ENCODE measurements at regions not wholly inside any gene's neighbourhood (a gene's known extent, or its start where the extent isn't known, plus 50 kb on each side); places are given as distances from the start of the nearest gene placed in this dataset.
"Not testable (repeated sequence)": the region's sequence is repeated elsewhere in the genome, so short reads cannot be mapped to it uniquely, and the experiment has no call there.

DNA sequence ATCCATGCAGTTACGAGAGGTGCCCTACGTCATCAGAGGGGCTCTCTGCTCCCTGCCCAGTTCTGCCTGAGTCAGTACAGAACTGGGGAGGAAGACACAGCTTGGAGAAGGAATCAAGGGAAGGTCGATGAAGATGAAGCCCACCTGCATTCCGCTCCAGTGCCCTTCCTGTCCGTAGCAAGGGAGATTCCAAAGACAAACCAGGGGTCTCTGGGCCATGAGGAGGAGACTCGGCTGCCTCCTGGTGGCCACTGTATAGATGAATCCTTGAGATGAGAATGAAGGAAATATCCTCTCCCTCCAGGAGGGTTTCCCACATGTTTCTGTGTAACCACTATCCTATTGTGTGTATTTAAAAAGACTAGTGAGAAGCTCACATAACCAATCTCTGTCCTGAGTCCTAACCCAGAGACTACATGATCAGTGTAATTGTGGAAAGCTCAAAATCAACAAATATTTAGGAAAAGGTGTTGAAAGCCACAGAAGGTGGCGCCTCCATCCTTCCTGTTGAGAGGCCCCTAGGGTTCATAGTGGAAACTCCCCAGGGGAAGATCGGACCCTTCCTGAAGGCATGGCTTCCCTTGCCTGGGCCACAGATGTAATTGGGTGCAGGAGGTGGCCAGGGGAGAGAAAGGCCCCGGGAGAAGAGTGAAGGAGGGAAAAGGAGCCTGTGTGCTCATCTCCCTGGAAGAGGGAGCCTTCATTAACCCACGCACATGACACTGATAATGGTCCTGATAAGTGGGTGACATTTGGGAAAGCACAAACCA is 67.0 kb upstream of the LYZL2 start:
- H3K4me2 ChIP-seq (ENCODE audit: low read depth, low read length); H3K4me1 ChIP-seq (ENCODE audit: low read length); H3K9me2 ChIP-seq (replicated peaks; ENCODE audit: insufficient read depth, low read length); H3K27ac ChIP-seq (ENCODE audit: low read length); H3K27me3 ChIP-seq (replicated peaks; ENCODE audit: insufficient read depth, low read length); H3K36me3 ChIP-seq (replicated peaks; ENCODE audit: insufficient read depth, low read length); H2AFZ ChIP-seq (ENCODE audit: low read length); H3K9ac ChIP-seq (ENCODE audit: low read length); H4K20me1 ChIP-seq (ENCODE audit: insufficient read depth, low read length); DNase-seq; H3K4me3 ChIP-seq (ENCODE audit: low read length); H3K9me3 ChIP-seq (replicated peaks; ENCODE audit: insufficient read depth, low read length); H3K79me2 ChIP-seq (ENCODE audit: low read length): not testable (repeated sequence)
- TF ChIP-seq, protein P1, sequence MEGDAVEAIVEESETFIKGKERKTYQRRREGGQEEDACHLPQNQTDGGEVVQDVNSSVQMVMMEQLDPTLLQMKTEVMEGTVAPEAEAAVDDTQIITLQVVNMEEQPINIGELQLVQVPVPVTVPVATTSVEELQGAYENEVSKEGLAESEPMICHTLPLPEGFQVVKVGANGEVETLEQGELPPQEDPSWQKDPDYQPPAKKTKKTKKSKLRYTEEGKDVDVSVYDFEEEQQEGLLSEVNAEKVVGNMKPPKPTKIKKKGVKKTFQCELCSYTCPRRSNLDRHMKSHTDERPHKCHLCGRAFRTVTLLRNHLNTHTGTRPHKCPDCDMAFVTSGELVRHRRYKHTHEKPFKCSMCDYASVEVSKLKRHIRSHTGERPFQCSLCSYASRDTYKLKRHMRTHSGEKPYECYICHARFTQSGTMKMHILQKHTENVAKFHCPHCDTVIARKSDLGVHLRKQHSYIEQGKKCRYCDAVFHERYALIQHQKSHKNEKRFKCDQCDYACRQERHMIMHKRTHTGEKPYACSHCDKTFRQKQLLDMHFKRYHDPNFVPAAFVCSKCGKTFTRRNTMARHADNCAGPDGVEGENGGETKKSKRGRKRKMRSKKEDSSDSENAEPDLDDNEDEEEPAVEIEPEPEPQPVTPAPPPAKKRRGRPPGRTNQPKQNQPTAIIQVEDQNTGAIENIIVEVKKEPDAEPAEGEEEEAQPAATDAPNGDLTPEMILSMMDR (IDR thresholded peaks at IDR 0.05; ENCODE audit: low read length): peak; percentile 33
- H3F3A ChIP-seq (ENCODE audit: insufficient read depth, low read length): peaks cover 13% of the 10 kb centered on the region

DNA sequence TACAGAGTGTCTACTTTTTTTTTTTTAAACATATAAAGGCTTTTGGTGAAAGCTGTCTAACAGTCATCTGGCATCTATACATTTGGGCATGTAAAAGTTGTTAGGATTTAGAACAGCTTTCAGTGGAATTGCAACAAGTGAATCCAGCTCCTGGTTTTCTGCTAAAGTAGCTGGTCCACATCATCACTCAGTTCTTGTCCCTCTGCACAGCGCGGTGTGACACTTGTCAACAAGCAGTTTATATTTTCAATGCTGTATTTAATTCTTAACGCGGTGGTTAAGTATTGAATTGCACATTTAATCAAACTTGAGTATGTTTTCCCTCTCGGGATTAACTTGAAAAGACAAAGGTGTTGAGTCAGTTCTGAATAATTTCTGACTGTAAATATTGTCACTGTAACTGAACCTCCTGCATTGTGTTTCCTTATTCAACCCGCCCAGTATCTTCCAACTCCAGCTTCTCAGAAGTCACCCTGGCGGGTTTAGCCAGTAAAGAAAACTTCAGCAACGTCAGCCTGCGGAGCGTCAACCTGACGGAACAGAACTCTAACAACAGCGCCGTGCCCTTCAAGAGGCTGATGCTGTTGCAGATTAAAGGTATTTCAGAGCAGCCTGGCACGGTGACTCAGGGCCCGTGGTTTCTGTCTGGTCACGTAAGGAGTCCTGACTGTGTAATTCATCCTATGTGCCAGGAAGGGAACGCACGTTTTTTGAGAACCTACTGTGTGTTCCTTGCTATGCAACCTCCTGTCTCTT is 66.1 kb upstream of the LYZL2 start:
- H2AFZ ChIP-seq (ENCODE audit: low read length); H3K9me2 ChIP-seq (replicated peaks; ENCODE audit: insufficient read depth, low read length); H3F3A ChIP-seq (ENCODE audit: insufficient read depth, low read length); H3K9ac ChIP-seq (ENCODE audit: low read length); H3K27ac ChIP-seq (ENCODE audit: low read length); H3K4me2 ChIP-seq (ENCODE audit: low read depth, low read length); H3K79me2 ChIP-seq (ENCODE audit: low read length); H3K27me3 ChIP-seq (replicated peaks; ENCODE audit: insufficient read depth, low read length); H3K4me1 ChIP-seq (ENCODE audit: low read length); H3K9me3 ChIP-seq (replicated peaks; ENCODE audit: insufficient read depth, low read length); H4K20me1 ChIP-seq (ENCODE audit: insufficient read depth, low read length); H3K36me3 ChIP-seq (replicated peaks; ENCODE audit: insufficient read depth, low read length); H3K4me3 ChIP-seq (ENCODE audit: low read length); DNase-seq: not testable (repeated sequence)

- Histone ChIP-seq H2AFZ (ENCODE audit: low read length) (no peak overlapping the region), H3K36me3 (replicated peaks; ENCODE audit: insufficient read depth, low read length) (no peaks in the 10 kb centered on the region), H3K27me3 (replicated peaks; ENCODE audit: insufficient read depth, low read length) (no peaks in the 10 kb centered on the region), H3K9ac (ENCODE audit: low read length) (no peak overlapping the region), H3K9me2 (replicated peaks; ENCODE audit: insufficient read depth, low read length) (no peaks in the 10 kb centered on the region), H3K4me1 (ENCODE audit: low read length) (no peaks in the 10 kb centered on the region), H4K20me1 (ENCODE audit: insufficient read depth, low read length) (no peaks in the 10 kb centered on the region), H3F3A (ENCODE audit: insufficient read depth, low read length) (no peaks in the 10 kb centered on the region), H3K9me3 (replicated peaks; ENCODE audit: insufficient read depth, low read length) (no peaks in the 10 kb centered on the region), H3K27ac (ENCODE audit: low read length) (no peak overlapping the region), H3K4me3 (ENCODE audit: low read length) (no peak overlapping the region), H3K79me2 (ENCODE audit: low read length) (no peaks in the 10 kb centered on the region), H3K4me2 (ENCODE audit: low read depth, low read length) (no peak overlapping the region)
- TF ChIP-seq EZH2phosphoT487 (IDR thresholded peaks at IDR 0.05; ENCODE audit: low read length) (no peak), EZH2 (optimal IDR thresholded peaks at IDR 0.05; ENCODE audit: low read depth, low read length) (no peak)
- TF ChIP-seq, protein P1 (IDR thresholded peaks at IDR 0.05; ENCODE audit: low read length): no peak
- no peak for DNase-seq
Observed at GRCh38 chr10:30694518-30695228, 65.1 kb upstream of the LYZL2 start.
